Fibroblast of the aortic adventitia (primary cell): ENCODE measurements at regions not wholly inside any gene's neighbourhood (a gene's known extent, or its start where the extent isn't known, plus 50 kb on each side); places are given as distances from the start of the nearest gene placed in this dataset.
"Not testable (repeated sequence)": the region's sequence is repeated elsewhere in the genome, so short reads cannot be mapped to it uniquely, and the experiment has no call there.

ENCODE experiments used
- DNase-seq: peaks from one replicate; pipeline ENCODE4 v3.0.0-alpha.2; 2010; ENCODE audit warnings: low read depth
- H3K4me3 ChIP-seq: 2 replicates; pipeline ENCODE4 v1.5.1; 2011; ENCODE audit warnings: low read depth, mild to moderate bottlenecking, control low read depth, low read length, moderate library complexity
- TF ChIP-seq, protein P1 (sequence below): IDR thresholded peaks from 2 replicates; pipeline ENCODE4 v1.5.1; 2011; ENCODE audit warnings: mild to moderate bottlenecking, low read length, control low read depth, inconsistent platforms; ENCODE audit not compliant: insufficient read depth

DNA sequence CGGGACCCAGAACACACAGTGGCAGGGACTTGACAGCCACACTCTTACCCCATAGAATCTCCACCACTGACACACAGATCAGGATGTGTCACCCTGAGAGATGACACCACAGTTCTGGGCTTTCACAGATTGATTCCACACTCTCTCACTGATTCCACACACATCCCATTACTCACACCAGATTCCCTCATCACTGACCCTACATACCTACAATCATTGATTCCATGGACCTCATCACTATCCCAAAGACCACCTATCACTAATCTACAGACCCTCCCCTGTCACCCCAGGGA lies 57.6 kb upstream of the ZNF527 start:
- TF ChIP-seq, protein P1, sequence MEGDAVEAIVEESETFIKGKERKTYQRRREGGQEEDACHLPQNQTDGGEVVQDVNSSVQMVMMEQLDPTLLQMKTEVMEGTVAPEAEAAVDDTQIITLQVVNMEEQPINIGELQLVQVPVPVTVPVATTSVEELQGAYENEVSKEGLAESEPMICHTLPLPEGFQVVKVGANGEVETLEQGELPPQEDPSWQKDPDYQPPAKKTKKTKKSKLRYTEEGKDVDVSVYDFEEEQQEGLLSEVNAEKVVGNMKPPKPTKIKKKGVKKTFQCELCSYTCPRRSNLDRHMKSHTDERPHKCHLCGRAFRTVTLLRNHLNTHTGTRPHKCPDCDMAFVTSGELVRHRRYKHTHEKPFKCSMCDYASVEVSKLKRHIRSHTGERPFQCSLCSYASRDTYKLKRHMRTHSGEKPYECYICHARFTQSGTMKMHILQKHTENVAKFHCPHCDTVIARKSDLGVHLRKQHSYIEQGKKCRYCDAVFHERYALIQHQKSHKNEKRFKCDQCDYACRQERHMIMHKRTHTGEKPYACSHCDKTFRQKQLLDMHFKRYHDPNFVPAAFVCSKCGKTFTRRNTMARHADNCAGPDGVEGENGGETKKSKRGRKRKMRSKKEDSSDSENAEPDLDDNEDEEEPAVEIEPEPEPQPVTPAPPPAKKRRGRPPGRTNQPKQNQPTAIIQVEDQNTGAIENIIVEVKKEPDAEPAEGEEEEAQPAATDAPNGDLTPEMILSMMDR, result no peak
- no peak for DNase-seq
- H3K4me3 ChIP-seq, result no peak overlapping the region

DNA sequence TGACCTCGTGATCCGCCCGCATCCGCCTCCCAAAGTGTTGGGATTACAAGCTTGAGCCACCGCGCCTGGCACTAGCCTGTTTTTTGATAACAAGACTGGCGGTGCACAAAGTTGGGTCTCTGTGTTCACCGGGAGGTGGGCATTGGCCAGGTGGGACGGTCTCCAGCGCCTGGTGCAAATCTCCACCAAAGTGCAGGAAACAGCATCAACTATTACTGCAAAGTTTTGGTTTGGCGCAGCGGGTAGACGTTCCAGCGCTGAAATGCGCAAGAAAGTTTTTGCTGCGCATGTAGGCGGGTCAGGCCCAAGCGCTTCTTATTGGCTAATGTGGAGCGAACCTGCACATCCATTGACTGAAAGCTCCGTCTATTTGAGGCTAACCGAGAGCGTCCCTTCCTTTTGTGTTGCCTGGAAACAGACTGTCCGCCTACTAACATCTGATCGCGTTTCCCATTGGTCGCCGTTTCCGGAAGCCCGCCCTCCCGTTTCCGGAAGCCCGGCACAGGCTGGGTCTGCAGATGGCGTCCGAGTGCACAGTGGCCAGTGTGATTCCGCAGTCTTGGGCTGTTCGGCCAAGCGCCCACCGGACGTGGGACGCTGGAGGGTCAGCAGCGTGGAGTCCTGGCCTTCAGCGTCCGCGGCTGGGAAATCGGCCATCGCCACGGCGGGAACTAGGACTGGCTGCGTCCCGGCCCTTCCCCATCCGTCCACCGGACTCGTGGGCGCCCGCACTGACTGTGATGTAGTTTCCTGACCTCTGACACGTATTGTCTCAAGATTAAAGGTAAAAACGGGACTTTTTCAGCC lies 53.3 kb upstream of the ZNF527 start:
- peak overlapping the region; percentile 94 for H3K4me3 ChIP-seq
- TF ChIP-seq, protein P1, result peak; percentile 45
- peak; percentile 99 for DNase-seq

DNA sequence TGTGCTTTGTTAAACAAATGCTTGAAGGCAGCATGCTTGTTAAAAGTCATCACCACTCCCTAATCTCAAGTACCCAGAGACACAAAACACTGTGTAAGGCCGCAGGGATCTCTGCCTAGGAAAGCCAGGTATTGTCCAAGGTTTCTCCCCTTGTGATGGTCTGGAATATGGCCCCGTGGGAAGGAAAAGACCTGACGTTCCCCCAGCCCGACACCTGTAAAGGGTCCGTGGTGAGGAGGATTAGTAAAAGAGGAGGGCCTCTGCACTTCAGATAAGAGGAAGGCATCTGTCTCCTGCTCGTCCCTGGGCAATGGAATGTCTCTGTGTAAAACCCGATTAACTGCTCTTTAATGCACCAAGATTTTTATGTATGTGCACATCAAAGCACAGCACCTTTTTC lies 49.9 kb upstream of the ZNF527 start:
- not testable (repeated sequence) for H3K4me3 ChIP-seq, DNase-seq
